ENCODE measurements at regions not wholly inside any gene's neighbourhood (a gene's known extent, or its start where the extent isn't known, plus 50 kb on each side); places are given as distances from the start of the nearest gene placed in this dataset.

- TF ChIP-seq RAD21 (IDR thresholded peaks at IDR 0.05; ENCODE audit: low read depth) (no peak), EGR1 (IDR thresholded peaks at IDR 0.05) (no peak)
Measured at GRCh38 chr7:125804273-125804672, 874.6 kb upstream of the POT1 start.

All from Ishikawa (cell line).